Lung (tissue), 11 donors: ENCODE measurements at regions not wholly inside any gene's neighbourhood (a gene's known extent, or its start where the extent isn't known, plus 50 kb on each side); places are given as distances from the start of the nearest gene placed in this dataset.

Source experiments
- ATAC-seq: fragments of 200-7000 bp; cut with Tn5 transposase; one replicate; pipeline ENCODE4 v1.9.1; 2020; ENCODE audit warnings: moderate number of reproducible peaks; ENCODE audit not compliant: insufficient read depth, low FRiP score
- DNase-seq, 3 donors: peaks; one replicate each; pipeline ENCODE4 v3.0.0-alpha.2; 2013 to 2017
- H3K27ac ChIP-seq, 2 donors: one replicate each; pipeline ENCODE4 v1.5.1; 2013; ENCODE audit warnings: mild to moderate bottlenecking in 2 of 2, moderate library complexity in 2 of 2, control low read depth in 1 of 2, inconsistent platforms in 1 of 2, low read depth in 1 of 2, low read length in 1 of 2
- H3K27me3 ChIP-seq, 3 donors: one replicate each; pipeline ENCODE4 v1.5.1; 2013; ENCODE audit warnings: low read length in 2 of 3; ENCODE audit not compliant: control insufficient read depth in 3 of 3, insufficient read depth in 3 of 3
- H3K36me3 ChIP-seq, 4 donors: one replicate each; pipeline ENCODE4 v1.5.1; 2013; ENCODE audit warnings: low read length in 4 of 4, mild to moderate bottlenecking in 1 of 4, moderate library complexity in 1 of 4; ENCODE audit not compliant: control insufficient read depth in 4 of 4, insufficient read depth in 4 of 4
- H3K4me1 ChIP-seq, 5 donors: one replicate each; pipeline ENCODE4 v1.5.1; 2013; ENCODE audit warnings: low read length in 5 of 5, mild to moderate bottlenecking in 2 of 5, moderate library complexity in 1 of 5; ENCODE audit not compliant: control insufficient read depth in 5 of 5, insufficient read depth in 5 of 5
- H3K4me3 ChIP-seq: one replicate; pipeline ENCODE4 v1.5.1; 2013; ENCODE audit warnings: mild to moderate bottlenecking, control low read depth, moderate library complexity
- H3K9ac ChIP-seq, 2 donors: one replicate each; pipeline ENCODE4 v1.5.1; 2013; ENCODE audit warnings: low read length in 2 of 2, control low read depth in 1 of 2; ENCODE audit not compliant: insufficient read depth in 1 of 2
- H3K9me3 ChIP-seq, 4 donors: one replicate each; pipeline ENCODE4 v1.5.1; 2013; ENCODE audit warnings: low read length in 3 of 4, mild to moderate bottlenecking in 1 of 4, moderate library complexity in 1 of 4; ENCODE audit not compliant: control insufficient read depth in 4 of 4, insufficient read depth in 3 of 4
- CTCF ChIP-seq: IDR thresholded peaks from 2 replicates; pipeline ENCODE4 v1.5.1; 2012; ENCODE audit warnings: mild to moderate bottlenecking; ENCODE audit errors: control extremely low read depth, extremely low read depth
- WGBS, 2 donors: extraction: QIAGEN DNeasy Blood & Tissue Kit; methylation state at CpG; one replicate each; pipeline ENCODE4 v1.1.7; 2013; 5-methylcytosine and 5-hydroxymethylcytosine counted together
- donor health status: control.
- donor health status: control.
- donor health status: Bipolar disorder and iron deficiency.
- donor health status: healthy.
- donor health status: DM: yes; HTN: yes; CAD: no.

- DNase-seq (no peak), ATAC-seq (no peak)
- H3K4me3 ChIP-seq, result no peak overlapping the region
- H3K27me3 ChIP-seq, result no peaks in the 10 kb centered on the region
- peaks cover 0 to 2% (median 0%) of the 10 kb centered on the region in 4 donors for H3K9me3 ChIP-seq
- TF ChIP-seq CTCF, result no peak
- H3K4me1 ChIP-seq, result no peaks in the 10 kb centered on the region
- H3K36me3 ChIP-seq, result no peaks in the 10 kb centered on the region
- WGBS, 2 donors, result 84 to 91% methylated on average over 1 of the region's 1 CpG
- H3K9ac ChIP-seq, result no peak overlapping the region
- H3K27ac ChIP-seq, result no peak overlapping the region
Observed at GRCh38 chr9:103296189-103296588, 301.1 kb downstream of the CYLC2 start.

- 58 to 75% methylated on average over 2 of the region's 2 CpGs for whole genome bisulfite sequencing, 2 donors
- H3K27me3 ChIP-seq, result no peaks in the 10 kb centered on the region
- no peak overlapping the region for H3K4me3 ChIP-seq
- no peak overlapping the region for H3K27ac ChIP-seq
- H3K36me3 ChIP-seq, result no peaks in the 10 kb centered on the region
- DNase-seq (no peak), ATAC-seq (no peak)
- H3K9me3 ChIP-seq, result peaks cover 0 to 11% (median 5%) of the 10 kb centered on the region in 4 donors
- H3K4me1 ChIP-seq, result no peaks in the 10 kb centered on the region
- H3K9ac ChIP-seq, result no peak overlapping the region
- TF ChIP-seq CTCF, result no peak
Observed at GRCh38 chr9:103301051-103301450, 305.9 kb downstream of the CYLC2 start.

GRCh38 chr9:103304797-103305196, 309.7 kb downstream of the CYLC2 start:
- H3K36me3 ChIP-seq, result no peaks in the 10 kb centered on the region
- H3K4me3 ChIP-seq, result no peak overlapping the region
- H3K4me1 ChIP-seq, result no peaks in the 10 kb centered on the region
- H3K9ac ChIP-seq, result no peak overlapping the region
- WGBS, 2 donors, result 75 to 92% methylated on average over 1 of the region's 1 CpG
- no peak for TF ChIP-seq CTCF
- no peak for DNase-seq
- H3K27me3 ChIP-seq, result no peaks in the 10 kb centered on the region
- no peak overlapping the region for H3K27ac ChIP-seq
- ATAC-seq, result no peak
- peaks cover 0 to 11% (median 5%) of the 10 kb centered on the region in 4 donors for H3K9me3 ChIP-seq

GRCh38 chr9:103319979-103320378, 324.8 kb downstream of the CYLC2 start:
- no peak for ATAC-seq
- 28 to 34% methylated on average over 4 of the region's 4 CpGs for WGBS, 2 donors

More at GRCh38 chr9:103319979-103320378, 324.8 kb downstream of the CYLC2 start:
- TF ChIP-seq CTCF, result no peak
- Histone ChIP-seq H3K4me3 (no peak overlapping the region), H3K4me1 (no peaks in the 10 kb centered on the region), H3K9me3 (no peaks in the 10 kb centered on the region), H3K36me3 (no peaks in the 10 kb centered on the region), H3K27ac (no peak overlapping the region), H3K27me3 (no peaks in the 10 kb centered on the region), H3K9ac (no peak overlapping the region)
- peak in 2 of 3 donors; percentile 0 to 2 for DNase-seq
